ENCODE measurements at regions not wholly inside any gene's neighbourhood (a gene's known extent, or its start where the extent isn't known, plus 50 kb on each side); places are given as distances from the start of the nearest gene placed in this dataset.

DNA sequence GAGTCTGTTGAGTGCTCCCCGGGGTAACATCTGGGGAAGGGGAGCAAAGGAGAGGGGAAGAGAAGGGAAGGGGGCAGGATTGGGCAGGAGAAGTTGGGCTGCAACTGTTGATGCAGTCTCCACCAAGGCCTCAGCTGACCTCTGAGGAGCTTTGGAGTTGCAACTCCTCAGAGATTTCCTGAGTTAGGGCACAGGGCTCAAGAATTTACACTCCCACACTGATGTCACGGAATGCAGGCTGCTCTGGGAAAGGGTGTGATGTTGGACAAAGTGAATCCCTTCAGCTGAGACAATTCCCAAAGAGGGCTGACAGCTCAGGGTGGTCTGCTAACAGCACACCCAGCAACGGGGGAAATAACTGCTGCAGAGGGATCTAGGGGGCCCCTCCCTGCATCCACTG, 295.6 kb downstream of the PCNX1 start:
- TF ChIP-seq MAZ (IDR thresholded peaks at IDR 0.05; ENCODE audit: borderline replicate concordance, low read depth, low read length) (no peak), BHLHE40 (IDR thresholded peaks at IDR 0.05; ENCODE audit: low read depth, low read length) (no peak), CTCF (conservative IDR thresholded peaks at IDR 0.05; ENCODE audit: low read depth, low read length) (no peak), MXI1 (IDR thresholded peaks at IDR 0.05; ENCODE audit: borderline replicate concordance, low read depth, low read length) (no peak), RCOR1 (IDR thresholded peaks at IDR 0.05; ENCODE audit: insufficient replicate concordance, low read length) (no peak), RAD21 (IDR thresholded peaks at IDR 0.05; ENCODE audit: low read length) (no peak), POLR2A (IDR thresholded peaks at IDR 0.05; ENCODE audit: low read depth, low read length) (no peak), CHD1 (IDR thresholded peaks at IDR 0.05; ENCODE audit: low read depth, low read length) (no peak), CEBPB (IDR thresholded peaks at IDR 0.05; ENCODE audit: low read depth, low read length) (no peak), SMC3 (IDR thresholded peaks at IDR 0.05; ENCODE audit: low read depth, low read length) (no peak)
- TF ChIP-seq, protein P1, sequence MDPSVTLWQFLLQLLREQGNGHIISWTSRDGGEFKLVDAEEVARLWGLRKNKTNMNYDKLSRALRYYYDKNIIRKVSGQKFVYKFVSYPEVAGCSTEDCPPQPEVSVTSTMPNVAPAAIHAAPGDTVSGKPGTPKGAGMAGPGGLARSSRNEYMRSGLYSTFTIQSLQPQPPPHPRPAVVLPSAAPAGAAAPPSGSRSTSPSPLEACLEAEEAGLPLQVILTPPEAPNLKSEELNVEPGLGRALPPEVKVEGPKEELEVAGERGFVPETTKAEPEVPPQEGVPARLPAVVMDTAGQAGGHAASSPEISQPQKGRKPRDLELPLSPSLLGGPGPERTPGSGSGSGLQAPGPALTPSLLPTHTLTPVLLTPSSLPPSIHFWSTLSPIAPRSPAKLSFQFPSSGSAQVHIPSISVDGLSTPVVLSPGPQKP (IDR thresholded peaks at IDR 0.05; ENCODE audit: borderline replicate concordance, low read depth, low read length), result no peak
- TF ChIP-seq, protein P2, sequence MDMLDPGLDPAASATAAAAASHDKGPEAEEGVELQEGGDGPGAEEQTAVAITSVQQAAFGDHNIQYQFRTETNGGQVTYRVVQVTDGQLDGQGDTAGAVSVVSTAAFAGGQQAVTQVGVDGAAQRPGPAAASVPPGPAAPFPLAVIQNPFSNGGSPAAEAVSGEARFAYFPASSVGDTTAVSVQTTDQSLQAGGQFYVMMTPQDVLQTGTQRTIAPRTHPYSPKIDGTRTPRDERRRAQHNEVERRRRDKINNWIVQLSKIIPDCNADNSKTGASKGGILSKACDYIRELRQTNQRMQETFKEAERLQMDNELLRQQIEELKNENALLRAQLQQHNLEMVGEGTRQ (IDR thresholded peaks at IDR 0.05; ENCODE audit: low read depth, low read length), result no peak
